RWPE2 (cell line): ENCODE measurements at regions not wholly inside any gene's neighbourhood (a gene's known extent, or its start where the extent isn't known, plus 50 kb on each side); places are given as distances from the start of the nearest gene placed in this dataset.

ENCODE experiments used
- ATAC-seq: fragments of 200-7000 bp; cut with Tn5 transposase; 3 replicates; pipeline ENCODE4 v1.9.1; 2021; ENCODE audit warnings: low read depth
- DNase-seq: peaks from one replicate; pipeline ENCODE4 v3.0.0-alpha.2; 2020; ENCODE audit warnings: low spot score
- H3K27ac ChIP-seq: fragments of 450-650 bp; 2 replicates; pipeline ENCODE4 v1.5.1; 2017; ENCODE audit warnings: mild to moderate bottlenecking; ENCODE audit not compliant: poor library complexity, severe bottlenecking
- H3K27me3 ChIP-seq: fragments of 250-450 bp; sonication (Bioruptor Pico); 2 replicates; pipeline ENCODE4 v1.5.1; 2021; ENCODE audit warnings: mild to moderate bottlenecking, moderate library complexity; ENCODE audit not compliant: insufficient read depth, poor library complexity, severe bottlenecking
- H3K36me3 ChIP-seq: fragments of 250-450 bp; sonication (Bioruptor Pico); 2 replicates; pipeline ENCODE4 v1.5.1; 2020; ENCODE audit warnings: low read depth, mild to moderate bottlenecking, moderate library complexity
- H3K4me1 ChIP-seq: fragments of 250-450 bp; sonication (Bioruptor Pico); 2 replicates; pipeline ENCODE4 v1.5.1; 2021; ENCODE audit warnings: mild to moderate bottlenecking, moderate library complexity; ENCODE audit not compliant: insufficient read depth, poor library complexity, severe bottlenecking
- H3K4me3 ChIP-seq: fragments of 250-450 bp; sonication (Bioruptor Pico); 2 replicates; pipeline ENCODE4 v1.5.1; 2021; ENCODE audit warnings: mild to moderate bottlenecking, moderate library complexity; ENCODE audit not compliant: severe bottlenecking
- H3K9me3 ChIP-seq: fragments of 250-450 bp; sonication (Bioruptor Pico); 2 replicates; pipeline ENCODE4 v1.5.1; 2021; ENCODE audit warnings: mild to moderate bottlenecking, moderate library complexity; ENCODE audit not compliant: severe bottlenecking
- CTCF ChIP-seq: fragments of 450-650 bp; IDR thresholded peaks from one replicate; pipeline ENCODE4 v1.5.1; 2017; ENCODE audit warnings: mild to moderate bottlenecking, moderate library complexity; ENCODE audit not compliant: poor library complexity, severe bottlenecking

- Histone ChIP-seq H3K27ac (no peak overlapping the region), H3K4me3 (no peak overlapping the region), H3K4me1 (no peaks in the 10 kb centered on the region), H3K9me3 (no peaks in the 10 kb centered on the region), H3K27me3 (no peaks in the 10 kb centered on the region), H3K36me3 (no peaks in the 10 kb centered on the region)
- no peak for DNase-seq
- ATAC-seq = no peak
- TF ChIP-seq CTCF = no peak
Measured at GRCh38 chr16:64711026-64711425, 410.8 kb downstream of the CDH11 start.

GRCh38 chr16:64705443-64705842 lies 416.4 kb downstream of the CDH11 start:
- ATAC-seq (no peak), DNase-seq (no peak)
- Histone ChIP-seq H3K4me3 (no peak overlapping the region), H3K36me3 (no peaks in the 10 kb centered on the region), H3K27me3 (no peaks in the 10 kb centered on the region), H3K27ac (no peak overlapping the region), H3K4me1 (no peaks in the 10 kb centered on the region), H3K9me3 (no peaks in the 10 kb centered on the region)
- TF ChIP-seq CTCF = no peak

DNA sequence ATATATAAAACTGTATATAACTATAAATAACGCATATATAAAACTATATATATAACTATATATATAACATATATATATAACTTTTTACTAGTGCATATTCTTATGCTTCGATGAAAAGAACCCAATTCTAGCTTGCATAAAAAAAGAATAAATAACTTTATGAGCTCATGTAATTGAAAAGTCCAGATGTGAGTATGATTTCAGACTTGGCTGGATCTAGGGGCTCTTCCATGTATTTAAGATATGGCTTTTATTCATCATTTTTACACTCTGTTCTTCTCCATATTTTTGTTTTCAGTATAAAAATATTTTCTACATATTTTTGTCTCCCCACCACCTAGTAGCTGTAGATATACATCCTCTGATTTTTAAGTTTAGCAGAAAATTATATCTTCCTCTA lies 417.5 kb downstream of the CDH11 start:
- no peaks in the 10 kb centered on the region for H3K36me3 ChIP-seq
- no peak for ATAC-seq

DNA sequence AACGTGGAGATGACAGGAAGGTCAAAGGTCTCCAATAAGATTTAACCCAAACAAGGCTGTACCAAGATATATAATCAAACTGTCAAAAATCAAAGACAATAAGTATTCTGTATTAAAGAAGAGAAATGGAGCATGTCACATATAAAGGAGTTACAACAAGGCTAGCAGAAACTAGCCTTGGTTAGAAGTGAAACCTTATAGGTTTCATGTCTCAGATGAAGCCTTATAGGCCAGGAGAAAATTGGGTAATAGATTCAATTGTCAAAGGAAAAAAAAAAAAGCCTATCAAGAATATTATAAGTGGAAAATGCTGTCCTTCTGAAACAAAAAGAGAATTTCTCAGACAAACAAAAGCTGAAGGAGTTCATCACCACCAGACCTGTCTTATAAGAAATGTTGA lies 419.4 kb downstream of the CDH11 start:
- H3K27me3 ChIP-seq = no peaks in the 10 kb centered on the region
- no peaks in the 10 kb centered on the region for H3K36me3 ChIP-seq
- H3K4me3 ChIP-seq = no peak overlapping the region
- DNase-seq = no peak
- ATAC-seq = no peak
- no peaks in the 10 kb centered on the region for H3K4me1 ChIP-seq
- TF ChIP-seq CTCF = no peak
- H3K9me3 ChIP-seq = no peaks in the 10 kb centered on the region
- H3K27ac ChIP-seq = no peak overlapping the region

More for the DNA sequence above, 417.5 kb downstream of the CDH11 start:
- Histone ChIP-seq H3K4me3 (no peak overlapping the region), H3K9me3 (no peaks in the 10 kb centered on the region), H3K4me1 (no peaks in the 10 kb centered on the region), H3K27ac (no peak overlapping the region), H3K27me3 (no peaks in the 10 kb centered on the region)
- no peak for TF ChIP-seq CTCF
- DNase-seq = no peak

GRCh38 chr16:64700628-64701027 lies 421.2 kb downstream of the CDH11 start:
- no peaks in the 10 kb centered on the region for H3K9me3 ChIP-seq
- no peak overlapping the region for H3K4me3 ChIP-seq
- no peaks in the 10 kb centered on the region for H3K4me1 ChIP-seq
- H3K27me3 ChIP-seq = peaks cover 3% of the 10 kb centered on the region
- ATAC-seq = no peak
- DNase-seq = no peak
- H3K27ac ChIP-seq = no peak overlapping the region
- TF ChIP-seq CTCF = no peak
- H3K36me3 ChIP-seq = no peaks in the 10 kb centered on the region
